ENCODE measurements at regions not wholly inside any gene's neighbourhood (a gene's known extent, or its start where the extent isn't known, plus 50 kb on each side); places are given as distances from the start of the nearest gene placed in this dataset.

DNA sequence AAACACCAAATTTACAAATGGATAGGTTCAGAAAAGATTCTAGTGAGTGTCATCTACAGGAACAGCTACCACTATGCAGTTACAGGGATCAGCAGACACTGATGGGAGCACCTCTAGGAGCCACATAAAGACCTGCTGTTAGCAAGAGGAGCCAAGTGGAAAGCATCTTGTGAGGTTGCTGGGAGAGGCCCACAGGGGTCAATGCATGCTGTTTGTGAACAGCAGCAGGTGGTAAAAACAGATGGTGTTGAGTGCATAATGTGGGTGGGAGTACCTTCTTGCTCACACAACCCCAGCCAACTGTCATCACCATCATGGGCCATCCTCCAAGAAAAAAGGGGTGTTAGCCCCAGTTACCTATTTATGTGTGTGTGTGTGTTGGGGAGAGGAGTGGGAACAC, 215.2 kb upstream of the SSTR1 start:
- TF ChIP-seq POLR2A (IDR thresholded peaks at IDR 0.05): no peak
- TF ChIP-seq, protein P1, sequence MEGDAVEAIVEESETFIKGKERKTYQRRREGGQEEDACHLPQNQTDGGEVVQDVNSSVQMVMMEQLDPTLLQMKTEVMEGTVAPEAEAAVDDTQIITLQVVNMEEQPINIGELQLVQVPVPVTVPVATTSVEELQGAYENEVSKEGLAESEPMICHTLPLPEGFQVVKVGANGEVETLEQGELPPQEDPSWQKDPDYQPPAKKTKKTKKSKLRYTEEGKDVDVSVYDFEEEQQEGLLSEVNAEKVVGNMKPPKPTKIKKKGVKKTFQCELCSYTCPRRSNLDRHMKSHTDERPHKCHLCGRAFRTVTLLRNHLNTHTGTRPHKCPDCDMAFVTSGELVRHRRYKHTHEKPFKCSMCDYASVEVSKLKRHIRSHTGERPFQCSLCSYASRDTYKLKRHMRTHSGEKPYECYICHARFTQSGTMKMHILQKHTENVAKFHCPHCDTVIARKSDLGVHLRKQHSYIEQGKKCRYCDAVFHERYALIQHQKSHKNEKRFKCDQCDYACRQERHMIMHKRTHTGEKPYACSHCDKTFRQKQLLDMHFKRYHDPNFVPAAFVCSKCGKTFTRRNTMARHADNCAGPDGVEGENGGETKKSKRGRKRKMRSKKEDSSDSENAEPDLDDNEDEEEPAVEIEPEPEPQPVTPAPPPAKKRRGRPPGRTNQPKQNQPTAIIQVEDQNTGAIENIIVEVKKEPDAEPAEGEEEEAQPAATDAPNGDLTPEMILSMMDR (IDR thresholded peaks at IDR 0.05): no peak

Measured in ovary (tissue), 3 donors.